GM18498 (cell line): ENCODE measurements at regions not wholly inside any gene's neighbourhood (a gene's known extent, or its start where the extent isn't known, plus 50 kb on each side); places are given as distances from the start of the nearest gene placed in this dataset.

Source experiments
- ATAC-seq: cut with Tn5 transposase; IDR thresholded peaks from one replicate; pipeline ENCODE4 v1.9.1; 2021; ENCODE audit warnings: mild to moderate bottlenecking, moderate library complexity; ENCODE audit not compliant: unreplicated experiment

DNA sequence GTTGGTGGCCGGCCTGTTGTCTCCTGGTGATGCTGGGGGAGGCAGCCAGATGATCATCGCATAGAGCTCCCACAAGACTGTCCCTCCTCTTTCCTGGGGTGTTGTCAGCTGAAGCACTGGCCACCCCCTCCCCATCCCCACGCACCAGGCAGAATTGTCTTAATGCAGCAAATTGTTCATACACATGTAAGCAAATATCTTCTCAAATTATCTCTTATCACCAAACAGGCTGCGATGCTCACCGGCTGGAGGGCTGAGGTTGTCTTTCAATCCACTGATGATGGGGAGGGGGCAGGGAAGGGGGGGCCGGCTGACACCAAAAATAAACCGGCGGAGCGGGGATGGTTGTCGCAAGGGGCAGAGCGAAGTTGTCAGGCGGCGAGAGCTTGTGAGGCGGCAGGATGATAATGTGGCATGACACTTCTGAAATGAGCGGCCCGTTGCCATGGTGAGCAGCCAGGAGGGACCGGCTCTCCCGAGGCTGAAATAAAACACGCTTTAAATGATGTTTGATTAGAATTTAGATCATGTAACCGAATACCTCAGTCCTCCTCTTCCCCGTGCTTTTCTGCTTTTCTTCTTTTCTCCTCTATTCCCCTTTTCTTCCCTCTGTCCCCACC is 59.8 kb downstream of the MRM1 start:
- no peak for ATAC-seq

- ATAC-seq: no peak
Observed at GRCh38 chr17:36661688-36662087, 60.3 kb downstream of the MRM1 start.

DNA sequence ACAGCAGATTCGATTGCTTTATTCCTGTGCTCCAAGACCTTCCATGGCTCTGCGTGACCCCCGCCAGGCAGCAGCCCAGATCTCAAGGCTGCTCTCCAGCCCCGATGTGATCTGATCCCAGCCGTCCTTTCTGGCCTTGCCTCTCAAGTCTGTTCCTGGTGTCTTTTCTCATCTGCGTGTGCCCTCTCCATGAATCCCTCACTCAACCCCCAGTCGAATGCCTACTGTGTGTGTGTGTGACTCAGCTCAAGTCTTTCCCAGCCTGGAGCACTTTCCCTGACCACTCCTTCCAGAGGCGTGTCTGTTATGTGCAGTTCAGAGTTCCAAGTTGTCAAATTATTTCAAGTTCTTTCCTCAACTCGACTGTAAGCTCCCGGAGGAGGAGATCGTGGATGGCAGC is 64.0 kb downstream of the MRM1 start:
- ATAC-seq: no peak

DNA sequence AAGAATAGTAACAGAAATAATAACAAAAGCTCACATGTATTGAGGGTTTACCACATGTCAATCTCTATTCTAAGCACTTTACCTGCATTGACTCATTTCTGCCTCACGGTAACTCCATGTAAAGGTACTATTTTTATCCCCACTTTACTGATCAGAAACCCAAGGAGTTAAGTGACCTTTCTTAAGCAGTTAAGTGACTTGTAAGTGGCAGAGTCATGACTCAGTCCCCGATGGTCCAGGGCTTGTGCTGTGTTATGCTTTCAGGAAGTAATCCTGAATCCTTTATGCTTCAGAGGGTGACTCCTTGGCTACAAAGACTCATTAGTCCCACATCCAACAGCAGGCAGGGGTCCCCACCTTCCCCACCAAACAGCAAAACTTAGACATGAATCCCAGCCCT is 66.5 kb downstream of the MRM1 start:
- no peak for ATAC-seq

GRCh38 chr17:36668824-36669223 is 67.4 kb downstream of the MRM1 start:
- no peak for ATAC-seq

DNA sequence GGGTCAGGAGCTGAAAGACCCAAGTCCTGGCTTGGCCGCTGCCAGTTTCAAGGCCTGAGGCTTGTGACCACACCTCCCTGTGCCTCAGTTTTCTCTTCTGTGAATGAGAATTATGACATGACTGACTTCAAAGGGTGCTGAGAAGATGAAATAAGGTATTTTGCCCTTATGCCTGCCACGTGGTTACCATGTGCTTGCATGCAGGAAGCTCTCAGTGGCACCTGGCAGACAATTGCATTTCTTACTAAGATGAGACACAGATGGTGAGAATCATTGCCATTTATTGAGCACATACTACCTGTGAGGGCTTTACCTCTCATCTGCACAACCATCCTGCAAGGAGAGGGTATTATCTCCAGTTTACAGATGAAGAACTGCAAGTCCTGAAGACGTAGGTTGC is 69.8 kb downstream of the MRM1 start:
- no peak for ATAC-seq

- no peak for ATAC-seq
Observed at GRCh38 chr17:36672403-36672918, 71.1 kb downstream of the MRM1 start.

DNA sequence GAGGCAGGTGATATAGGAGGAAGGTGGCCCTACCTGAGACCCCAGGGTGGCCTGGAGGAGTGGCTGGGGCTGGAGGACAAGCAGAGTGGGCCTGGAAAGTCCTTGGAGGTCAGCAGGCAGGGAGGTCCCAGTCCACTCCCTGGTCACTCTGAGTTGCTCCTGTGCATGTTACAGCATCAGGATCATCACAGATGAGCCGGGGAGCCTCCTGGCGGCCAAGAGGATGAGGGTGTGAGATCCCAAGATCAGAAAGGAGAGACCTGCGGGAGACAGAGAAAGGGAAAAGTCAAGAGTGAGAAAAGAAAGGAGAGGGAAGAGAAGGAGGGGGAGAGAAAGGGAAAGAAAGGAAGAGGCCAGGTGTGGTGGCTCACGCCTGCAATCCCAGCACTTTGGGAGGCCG is 71.7 kb downstream of the MRM1 start:
- ATAC-seq: no peak

DNA sequence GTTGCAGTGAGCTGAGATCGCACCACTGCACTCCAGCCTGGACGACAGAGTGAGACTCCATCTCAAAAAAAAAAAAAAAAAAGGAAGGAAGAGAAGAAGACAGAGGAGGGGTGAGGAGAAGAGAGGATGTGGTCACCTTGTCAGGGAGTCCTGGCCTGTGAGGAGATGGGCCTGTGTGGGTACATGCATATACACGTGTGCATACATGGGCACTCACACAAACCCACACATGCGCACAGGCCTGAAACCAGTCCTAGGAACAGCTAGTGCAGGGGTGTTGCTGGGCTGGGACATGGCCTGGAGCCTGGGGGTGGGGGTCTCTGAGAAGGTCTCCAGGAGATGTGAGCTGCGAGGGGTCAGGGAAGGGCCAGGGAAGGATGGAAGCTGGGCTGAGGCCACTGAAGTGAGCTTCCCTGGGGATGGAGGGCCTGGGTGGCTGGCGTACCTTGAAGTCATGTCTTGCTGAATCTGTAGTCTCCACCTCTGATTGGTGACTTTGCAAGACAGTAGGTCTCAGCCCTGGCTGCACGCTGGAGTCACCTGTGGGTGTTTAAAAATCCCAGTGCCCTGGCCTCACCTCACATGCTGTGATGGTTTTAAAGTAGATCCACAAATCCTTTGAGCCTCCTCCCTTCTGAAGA is 72.4 kb downstream of the MRM1 start:
- no peak for ATAC-seq

- ATAC-seq: no peak
Observed at GRCh38 chr17:36674278-36674650, 72.9 kb downstream of the MRM1 start.

DNA sequence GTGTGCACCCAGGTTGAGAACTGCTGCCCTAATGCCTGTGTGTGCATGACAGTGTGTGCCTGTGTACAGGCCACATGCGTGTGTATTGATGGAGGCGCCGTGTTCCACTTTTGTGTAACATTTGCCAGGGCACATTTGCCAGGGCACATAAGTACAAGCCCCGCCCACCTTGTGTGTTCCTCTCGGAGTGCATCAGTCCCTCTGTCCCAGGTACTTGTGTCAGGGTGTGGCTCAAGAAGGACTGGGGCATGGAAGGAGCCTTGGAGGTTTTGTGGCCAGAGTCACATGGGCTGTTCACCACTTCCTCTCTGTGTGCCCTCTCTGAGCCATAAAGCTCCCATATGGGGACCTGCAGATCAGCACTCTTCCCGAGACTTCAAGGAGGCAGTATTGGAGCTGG is 73.9 kb downstream of the MRM1 start:
- no peak for ATAC-seq

DNA sequence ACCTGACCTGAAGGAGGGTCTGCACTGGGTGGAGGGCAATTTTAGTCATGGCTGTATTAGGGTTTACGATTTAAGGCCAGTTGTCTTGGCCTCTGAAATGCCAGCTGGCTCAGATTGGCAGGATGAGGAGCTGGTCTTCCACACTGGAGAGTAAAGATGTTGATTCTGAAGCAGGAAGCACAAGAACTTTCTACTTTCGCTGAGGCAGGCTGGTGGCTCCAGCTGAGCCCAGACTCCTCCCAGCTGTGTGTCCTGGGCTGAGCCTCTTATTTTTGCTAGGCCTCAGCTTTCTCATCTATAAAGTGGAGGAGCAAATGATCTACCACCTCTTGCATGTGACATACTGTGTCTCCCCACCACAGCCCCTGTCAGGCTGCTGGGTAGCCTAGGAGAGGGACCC is 74.4 kb downstream of the MRM1 start:
- no peak for ATAC-seq

GRCh38 chr17:36679815-36680467 is 78.6 kb downstream of the MRM1 start:
- ATAC-seq: no peak

GRCh38 chr17:36680701-36681202 is 79.4 kb downstream of the MRM1 start:
- no peak for ATAC-seq

GRCh38 chr17:36682773-36683172 is 81.4 kb downstream of the MRM1 start:
- no peak for ATAC-seq

DNA sequence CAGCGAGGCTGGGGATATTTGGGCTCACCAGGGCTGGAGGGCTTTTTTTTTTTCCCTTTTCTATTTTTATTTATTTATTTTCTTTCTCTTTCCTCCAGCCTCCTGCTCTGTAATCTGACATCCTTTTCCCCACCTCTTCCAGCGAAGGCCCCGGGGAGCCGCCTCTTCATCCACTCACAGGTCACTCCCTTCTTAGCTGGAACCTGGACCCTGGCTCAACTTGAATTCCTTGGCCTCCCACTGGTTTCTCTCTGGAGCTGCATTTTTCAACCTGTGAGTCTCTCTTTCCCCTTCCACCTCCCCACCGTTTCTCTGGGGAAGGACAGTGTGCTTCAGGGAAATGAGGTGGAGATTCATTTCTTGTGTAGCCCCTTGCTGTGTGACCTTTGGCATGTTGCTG is 82.0 kb downstream of the MRM1 start:
- ATAC-seq: no peak

- ATAC-seq: no peak
Observed at GRCh38 chr17:36684134-36684533, 82.8 kb downstream of the MRM1 start.

GRCh38 chr17:36686123-36686669 is 84.8 kb downstream of the MRM1 start:
- no peak for ATAC-seq

- ATAC-seq: no peak
Observed at GRCh38 chr17:36687736-36688135, 86.4 kb downstream of the MRM1 start.

DNA sequence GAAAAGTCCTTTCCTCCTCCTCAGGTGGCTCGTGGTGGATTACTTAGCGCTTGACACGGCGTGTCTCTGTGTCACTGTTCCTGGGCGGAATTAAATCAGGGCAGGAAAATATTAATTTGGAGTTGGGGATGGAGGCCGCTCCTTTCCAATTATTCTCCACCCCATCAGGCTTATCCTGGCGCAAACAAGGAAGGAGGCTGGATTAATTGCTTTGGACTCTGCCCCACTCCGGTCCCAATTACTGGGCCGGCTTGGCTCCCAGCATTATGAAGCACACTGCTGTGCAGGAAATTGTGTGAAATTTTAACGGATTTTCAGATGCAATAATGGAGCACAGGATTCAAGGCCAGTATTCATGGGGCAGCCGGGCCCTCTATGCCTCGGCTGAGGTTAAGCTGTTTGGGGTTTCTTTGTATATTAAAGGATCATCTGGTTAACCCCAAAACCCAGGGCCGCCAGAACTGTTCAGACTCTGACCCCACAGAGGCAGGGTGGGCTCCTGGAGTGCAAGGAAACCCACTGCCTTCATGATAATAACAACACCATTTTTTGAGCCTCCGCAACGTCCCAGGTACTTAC is 87.8 kb downstream of the MRM1 start:
- ATAC-seq: no peak

- no peak for ATAC-seq
Observed at GRCh38 chr17:36690190-36690589, 88.8 kb downstream of the MRM1 start.

GRCh38 chr17:36691606-36692005 is 90.2 kb downstream of the MRM1 start:
- no peak for ATAC-seq
